ENCODE measurements at regions not wholly inside any gene's neighbourhood (a gene's known extent, or its start where the extent isn't known, plus 50 kb on each side); places are given as distances from the start of the nearest gene placed in this dataset.

DNA sequence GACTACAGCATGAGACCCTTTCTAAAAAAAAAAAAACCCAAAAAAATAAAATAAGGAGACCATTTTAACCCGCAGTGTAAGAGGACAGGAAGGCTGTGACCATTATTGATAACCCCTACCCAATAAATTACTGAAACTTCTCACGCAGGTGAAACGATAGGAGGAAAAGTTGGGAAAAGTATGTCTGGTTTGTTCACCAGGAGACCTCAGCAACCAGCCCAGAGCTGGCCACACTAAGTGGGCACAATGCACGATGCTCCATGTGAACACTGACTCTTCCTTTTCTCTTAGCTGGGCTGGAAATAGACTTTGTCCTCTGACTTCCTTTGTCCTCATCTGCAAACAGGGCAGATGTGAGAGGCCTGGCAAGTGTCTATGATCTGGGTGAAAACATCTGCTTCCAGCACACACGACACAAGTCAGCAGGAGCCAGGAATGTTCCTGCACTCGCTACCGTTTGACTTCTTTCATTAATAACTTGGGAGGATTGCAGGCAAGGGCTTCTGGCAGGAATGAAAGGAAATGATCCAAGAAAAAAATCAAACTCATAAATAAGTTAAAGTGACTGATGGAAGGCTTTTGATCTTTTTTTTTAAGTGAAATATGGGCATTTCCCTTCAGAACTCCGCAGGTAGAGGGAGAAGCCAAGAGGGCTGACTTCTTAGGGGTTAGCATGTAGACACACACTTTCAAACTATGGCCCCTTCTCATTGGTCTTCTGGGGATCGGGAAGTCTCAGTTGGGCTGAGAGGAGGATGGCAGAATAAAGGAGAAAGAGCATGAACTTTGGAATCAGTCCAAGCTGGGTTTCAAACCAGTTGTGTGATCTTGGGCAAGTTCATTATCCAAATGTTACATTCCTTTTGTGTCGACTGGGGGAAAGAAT is 137.4 kb upstream of the MYCN start:
- H3K4me3 ChIP-seq (ENCODE audit: low read depth, low read length) = no peak overlapping the region
- TF ChIP-seq, protein P1, sequence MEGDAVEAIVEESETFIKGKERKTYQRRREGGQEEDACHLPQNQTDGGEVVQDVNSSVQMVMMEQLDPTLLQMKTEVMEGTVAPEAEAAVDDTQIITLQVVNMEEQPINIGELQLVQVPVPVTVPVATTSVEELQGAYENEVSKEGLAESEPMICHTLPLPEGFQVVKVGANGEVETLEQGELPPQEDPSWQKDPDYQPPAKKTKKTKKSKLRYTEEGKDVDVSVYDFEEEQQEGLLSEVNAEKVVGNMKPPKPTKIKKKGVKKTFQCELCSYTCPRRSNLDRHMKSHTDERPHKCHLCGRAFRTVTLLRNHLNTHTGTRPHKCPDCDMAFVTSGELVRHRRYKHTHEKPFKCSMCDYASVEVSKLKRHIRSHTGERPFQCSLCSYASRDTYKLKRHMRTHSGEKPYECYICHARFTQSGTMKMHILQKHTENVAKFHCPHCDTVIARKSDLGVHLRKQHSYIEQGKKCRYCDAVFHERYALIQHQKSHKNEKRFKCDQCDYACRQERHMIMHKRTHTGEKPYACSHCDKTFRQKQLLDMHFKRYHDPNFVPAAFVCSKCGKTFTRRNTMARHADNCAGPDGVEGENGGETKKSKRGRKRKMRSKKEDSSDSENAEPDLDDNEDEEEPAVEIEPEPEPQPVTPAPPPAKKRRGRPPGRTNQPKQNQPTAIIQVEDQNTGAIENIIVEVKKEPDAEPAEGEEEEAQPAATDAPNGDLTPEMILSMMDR (IDR thresholded peaks at IDR 0.05; ENCODE audit: borderline replicate concordance, insufficient read depth, low read depth, low read length) = no peak

DNA sequence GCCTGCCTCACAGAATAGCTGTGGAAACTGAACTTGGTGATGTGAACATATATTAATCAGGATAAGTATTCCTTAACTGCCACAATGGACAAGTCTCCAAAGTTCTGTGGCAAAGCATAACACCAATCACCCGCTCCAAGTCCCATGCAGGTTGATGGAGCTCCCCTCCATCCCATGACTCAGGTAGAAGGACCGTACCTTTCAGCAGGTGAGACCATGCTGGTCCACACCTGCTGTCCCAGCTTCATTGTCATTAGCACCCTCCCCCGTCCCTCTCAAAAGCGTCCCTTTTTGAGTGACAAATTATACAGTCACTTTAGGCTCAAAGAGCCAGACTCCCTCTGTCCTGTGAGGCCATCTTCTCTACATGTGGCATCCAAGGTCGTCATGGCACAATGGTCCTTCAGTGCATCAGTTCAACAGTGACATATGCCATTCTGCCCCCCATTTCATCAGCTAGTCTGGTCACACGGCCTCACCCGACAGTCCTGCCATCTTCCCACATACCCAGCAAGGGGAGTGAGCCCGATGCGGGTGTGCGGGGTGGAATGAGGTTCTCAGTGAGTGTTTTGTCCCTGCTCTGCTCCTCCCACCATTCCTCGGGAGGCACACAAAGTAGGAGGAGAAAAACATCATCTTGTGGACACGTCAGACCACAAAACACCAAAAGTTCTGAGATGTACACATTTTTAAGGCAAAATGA is 136.7 kb upstream of the MYCN start:
- no peak overlapping the region for H3K4me3 ChIP-seq (ENCODE audit: low read depth, low read length)
- TF ChIP-seq, protein P1 (IDR thresholded peaks at IDR 0.05; ENCODE audit: borderline replicate concordance, insufficient read depth, low read depth, low read length) = no peak

DNA sequence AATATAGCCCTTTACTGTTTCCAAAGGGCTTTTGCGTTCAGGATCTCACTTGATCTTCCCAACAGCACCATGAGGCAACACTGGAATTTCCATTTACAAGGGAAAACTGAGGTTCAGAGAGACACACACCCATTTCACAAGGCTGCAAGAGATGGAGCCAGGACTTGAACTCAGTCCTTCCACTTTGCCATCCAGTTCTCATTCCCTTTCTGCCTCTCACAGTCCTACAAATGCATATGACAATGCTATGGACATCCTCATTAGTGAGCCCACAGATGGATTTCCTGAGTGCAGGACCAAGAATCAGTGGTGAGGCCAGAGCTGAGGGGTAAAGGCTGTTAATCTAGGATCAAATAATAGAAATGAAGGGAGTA is 136.1 kb upstream of the MYCN start:
- TF ChIP-seq, protein P1 (IDR thresholded peaks at IDR 0.05; ENCODE audit: borderline replicate concordance, insufficient read depth, low read depth, low read length) = no peak
- H3K4me3 ChIP-seq (ENCODE audit: low read depth, low read length) = no peak overlapping the region

DNA sequence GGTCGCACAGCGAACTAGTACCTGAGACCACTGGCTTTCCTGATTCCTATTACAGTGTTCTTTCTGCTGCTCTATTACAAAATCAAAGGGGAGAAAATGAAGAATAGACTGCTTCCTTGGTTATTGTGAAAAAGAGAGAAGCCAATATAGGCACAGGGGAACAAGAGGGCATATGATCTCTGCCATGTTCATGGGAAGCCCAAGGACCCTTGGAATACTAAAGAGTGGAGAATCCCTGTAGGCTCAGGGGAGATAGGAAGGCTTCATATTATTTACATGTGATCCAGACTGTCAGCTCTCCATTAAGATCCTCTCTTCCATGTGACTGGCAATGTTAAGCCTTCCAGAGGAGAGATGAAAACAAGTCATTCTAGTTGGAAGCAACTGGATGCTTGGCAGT is 135.7 kb upstream of the MYCN start:
- TF ChIP-seq, protein P1 (IDR thresholded peaks at IDR 0.05; ENCODE audit: borderline replicate concordance, insufficient read depth, low read depth, low read length) = no peak
- no peak overlapping the region for H3K4me3 ChIP-seq (ENCODE audit: low read depth, low read length)

DNA sequence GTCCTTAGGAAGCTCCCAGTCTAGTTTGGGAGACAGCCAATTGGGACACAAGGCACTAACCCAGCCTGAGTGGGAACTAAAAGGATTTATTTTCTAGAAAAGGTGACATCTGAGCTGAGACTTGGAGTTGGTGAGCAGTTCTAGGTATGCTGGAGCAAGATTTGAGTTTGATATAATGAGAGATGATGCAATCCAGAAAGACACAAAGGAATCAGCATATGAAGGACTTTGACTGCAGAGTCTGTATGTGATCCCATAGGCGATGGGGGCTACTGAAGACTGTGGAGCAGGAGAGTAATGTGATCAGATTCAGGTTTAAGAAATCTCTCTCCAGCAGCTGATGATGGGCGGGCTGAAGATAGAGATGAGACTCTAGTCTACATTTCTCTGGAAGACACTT is 135.1 kb upstream of the MYCN start:
- no peak overlapping the region for H3K4me3 ChIP-seq (ENCODE audit: low read depth, low read length)
- TF ChIP-seq, protein P1 (IDR thresholded peaks at IDR 0.05; ENCODE audit: borderline replicate concordance, insufficient read depth, low read depth, low read length) = no peak

DNA sequence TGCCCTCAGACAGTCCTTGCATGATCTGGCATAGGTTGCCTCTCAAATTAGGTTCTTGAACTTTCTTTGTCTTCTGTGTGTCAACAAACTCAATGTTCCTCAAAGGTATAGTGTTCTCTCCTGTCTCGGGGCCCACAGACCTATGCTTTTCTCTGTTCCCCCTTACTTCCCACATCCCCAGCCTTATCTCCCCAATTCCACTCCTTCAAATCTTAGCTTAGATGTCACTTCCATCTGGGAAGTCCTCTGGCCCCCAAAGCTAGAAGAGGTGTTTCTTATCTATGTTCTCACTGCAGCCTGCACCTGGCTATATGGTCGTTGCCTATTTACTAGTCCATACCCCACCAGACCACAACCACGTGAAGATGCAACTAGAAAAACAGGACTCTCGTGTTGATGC is 134.6 kb upstream of the MYCN start:
- no peak overlapping the region for H3K4me3 ChIP-seq (ENCODE audit: low read depth, low read length)
- TF ChIP-seq, protein P1 (IDR thresholded peaks at IDR 0.05; ENCODE audit: borderline replicate concordance, insufficient read depth, low read depth, low read length) = no peak

Data from GM12875 (cell line).